ENCODE measurements at regions not wholly inside any gene's neighbourhood (a gene's known extent, or its start where the extent isn't known, plus 50 kb on each side); places are given as distances from the start of the nearest gene placed in this dataset.
"Not testable (repeated sequence)": the region's sequence is repeated elsewhere in the genome, so short reads cannot be mapped to it uniquely, and the experiment has no call there.

GRCh38 chr11:81700076-81700475, 1033.6 kb downstream of the FAM181B start:
- DNase-seq, result no peak

- no peak for DNase-seq
Measured at GRCh38 chr11:81687057-81687456, 1046.6 kb downstream of the FAM181B start.

DNA sequence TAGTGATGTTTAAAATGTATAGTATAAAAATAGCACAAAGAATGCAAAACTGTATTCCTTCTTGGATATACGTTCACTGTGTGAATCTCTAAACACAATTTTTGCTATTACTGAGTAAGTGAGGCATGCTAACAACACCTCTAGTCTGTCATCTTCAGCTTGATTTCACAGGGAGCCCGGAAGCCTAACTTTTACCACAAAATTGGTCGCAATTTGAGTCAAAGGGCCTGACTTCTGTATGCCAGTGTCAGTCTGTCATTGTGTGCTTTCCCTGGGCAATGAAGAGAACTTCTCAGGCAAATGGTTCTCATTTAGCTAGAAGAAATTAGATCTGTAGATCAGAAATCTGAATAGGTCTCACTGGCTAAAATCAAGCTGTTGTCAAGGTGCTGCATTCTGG, 1059.5 kb downstream of the FAM181B start:
- no peak for DNase-seq

- no peak for DNase-seq
Measured at GRCh38 chr11:81673001-81673400, 1060.7 kb downstream of the FAM181B start.

DNA sequence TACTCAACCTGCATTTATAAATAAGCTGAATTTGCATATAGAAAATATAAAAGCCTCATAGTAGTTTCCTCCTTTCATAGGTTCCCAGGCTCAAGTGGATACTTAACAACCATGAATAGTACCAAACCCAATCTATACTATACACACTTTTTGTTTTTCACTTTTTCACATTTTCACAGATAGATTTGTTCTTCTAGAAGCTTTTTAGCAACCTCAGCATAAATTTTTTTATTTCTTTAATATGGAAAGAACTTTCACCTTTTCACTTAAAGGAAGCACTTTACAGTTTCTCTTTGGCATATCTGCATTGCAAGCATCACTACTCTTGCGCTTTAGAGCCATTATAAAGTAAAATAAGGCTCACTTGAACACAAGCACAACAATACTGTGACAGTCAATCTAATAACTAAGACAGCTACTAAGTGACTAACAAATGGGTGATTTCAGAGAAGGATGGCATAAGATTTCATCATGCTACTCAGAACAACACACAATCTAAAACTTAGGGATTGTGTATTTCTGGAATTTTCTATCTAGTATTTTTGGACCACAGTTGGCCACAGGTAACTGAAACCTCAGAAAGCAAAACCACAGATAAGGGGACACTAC, 1063.6 kb downstream of the FAM181B start:
- no peak for DNase-seq

- no peak for DNase-seq
Measured at GRCh38 chr11:81658722-81659121, 1074.9 kb downstream of the FAM181B start.

GRCh38 chr11:81655351-81655750, 1078.3 kb downstream of the FAM181B start:
- DNase-seq, result no peak

DNA sequence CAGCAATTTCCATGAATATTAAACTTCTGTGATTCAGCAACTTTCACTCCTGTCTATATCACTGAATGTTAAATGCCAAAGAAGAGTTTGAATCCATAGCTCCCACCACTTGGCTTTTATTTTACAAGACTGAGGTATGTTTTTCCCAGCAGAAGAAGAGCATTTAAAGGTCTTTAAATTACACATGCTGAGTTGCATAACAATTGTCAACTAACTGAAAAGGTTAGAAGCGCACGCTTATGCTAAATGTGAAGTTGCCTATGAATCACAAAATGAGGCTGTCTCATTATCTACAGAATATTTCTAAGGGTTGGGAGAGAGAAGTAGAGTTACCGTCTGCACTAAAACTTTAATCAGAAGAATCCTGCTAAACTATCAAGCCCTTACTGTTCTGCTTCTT, 1086.3 kb downstream of the FAM181B start:
- DNase-seq, result no peak

DNA sequence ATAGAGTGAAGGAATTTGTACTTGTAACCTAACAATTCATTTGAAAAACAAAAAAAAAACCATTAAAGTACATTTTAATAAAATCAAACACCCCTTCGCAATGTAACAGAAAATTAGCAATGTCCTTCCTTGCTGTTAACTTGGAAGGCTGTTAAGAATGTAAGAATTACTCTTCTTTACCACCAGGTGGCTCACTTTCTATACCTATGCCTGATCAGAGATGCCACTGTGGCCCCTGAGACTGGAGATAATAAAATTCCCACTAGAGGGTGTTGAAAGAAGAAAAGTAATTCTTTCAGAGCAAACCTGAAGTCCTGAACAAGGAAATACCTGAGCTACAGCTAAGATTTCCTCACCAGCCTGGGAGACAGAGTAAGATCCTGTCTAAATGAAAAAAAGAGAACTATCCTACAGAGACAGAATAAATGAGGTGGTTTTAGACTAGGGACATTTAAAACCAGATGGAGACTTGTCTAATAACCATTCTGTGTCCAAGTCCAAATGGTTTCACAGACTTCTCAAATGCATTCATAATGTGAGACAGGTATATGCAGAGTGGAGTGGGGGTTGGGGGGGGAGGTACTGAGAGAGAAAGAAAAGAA, 1089.3 kb downstream of the FAM181B start:
- no peak for DNase-seq

GRCh38 chr11:81634483-81634882, 1099.2 kb downstream of the FAM181B start:
- no peak for DNase-seq

DNA sequence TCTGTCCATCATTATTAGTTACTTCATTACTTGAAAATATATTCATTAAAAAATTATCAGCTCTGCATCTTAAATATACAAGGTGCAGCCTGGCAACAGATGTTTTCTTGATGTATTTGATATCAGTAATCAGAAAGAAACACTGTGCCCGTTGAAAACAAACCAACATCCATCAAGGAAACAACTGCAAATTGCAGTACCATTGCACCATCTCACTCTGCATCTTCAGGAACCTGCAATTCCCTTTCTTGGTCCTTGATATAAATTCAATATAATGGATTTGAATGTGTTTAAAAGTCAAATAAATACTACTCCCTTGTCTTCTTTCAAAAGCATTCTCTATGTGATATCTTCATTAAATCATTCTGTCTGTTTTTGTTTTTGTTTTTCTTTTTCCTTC, 1131.2 kb downstream of the FAM181B start:
- no peak for DNase-seq

GRCh38 chr11:81596704-81597103, 1137.0 kb downstream of the FAM181B start:
- DNase-seq, result no peak

DNA sequence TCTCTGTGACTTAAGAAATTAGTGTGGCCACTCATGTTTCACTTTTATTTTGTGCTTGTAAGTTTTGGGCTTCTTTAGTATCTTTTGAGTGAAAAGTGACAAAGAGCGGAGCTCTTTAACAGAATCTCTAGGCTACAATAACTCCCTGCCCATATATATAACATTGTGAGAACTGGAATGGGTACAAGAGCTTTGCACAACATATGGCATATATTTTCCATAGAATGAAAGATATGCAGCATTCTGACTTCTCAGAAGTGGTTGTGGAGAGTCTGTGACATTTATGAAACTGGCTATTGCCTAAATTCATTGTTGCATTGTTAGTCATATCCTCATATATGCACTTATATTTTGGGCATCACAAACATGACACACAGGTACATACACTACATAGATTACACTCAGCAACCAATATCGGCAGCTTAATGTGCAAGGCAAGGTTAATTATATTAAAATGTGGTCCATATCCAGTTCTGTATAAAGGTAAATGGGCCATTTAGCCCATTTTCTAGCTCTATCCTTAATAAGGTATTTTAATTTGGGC, 1148.2 kb downstream of the FAM181B start:
- no peak for DNase-seq

GRCh38 chr11:81579339-81579738, 1154.3 kb downstream of the FAM181B start:
- DNase-seq, result no peak

DNA sequence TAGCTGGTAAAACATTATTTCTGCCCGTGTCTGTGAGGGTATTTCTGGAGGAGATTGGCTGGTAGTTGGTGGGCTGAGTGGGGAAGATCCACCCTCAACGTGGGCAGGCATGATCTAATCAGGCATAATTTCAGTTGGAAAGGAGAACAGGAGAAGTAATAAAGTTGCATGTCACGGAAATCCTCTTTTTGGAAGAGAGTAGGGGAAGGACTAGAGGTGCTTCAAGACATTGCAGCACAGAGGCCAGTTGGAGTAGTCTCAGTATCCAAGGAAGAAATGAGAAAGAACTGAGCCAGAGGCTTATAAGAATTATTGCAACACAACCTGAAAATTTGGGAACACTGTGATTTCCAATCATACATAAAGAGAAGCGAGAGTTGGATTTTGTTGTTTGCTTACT, 1155.1 kb downstream of the FAM181B start:
- no peak for DNase-seq

DNA sequence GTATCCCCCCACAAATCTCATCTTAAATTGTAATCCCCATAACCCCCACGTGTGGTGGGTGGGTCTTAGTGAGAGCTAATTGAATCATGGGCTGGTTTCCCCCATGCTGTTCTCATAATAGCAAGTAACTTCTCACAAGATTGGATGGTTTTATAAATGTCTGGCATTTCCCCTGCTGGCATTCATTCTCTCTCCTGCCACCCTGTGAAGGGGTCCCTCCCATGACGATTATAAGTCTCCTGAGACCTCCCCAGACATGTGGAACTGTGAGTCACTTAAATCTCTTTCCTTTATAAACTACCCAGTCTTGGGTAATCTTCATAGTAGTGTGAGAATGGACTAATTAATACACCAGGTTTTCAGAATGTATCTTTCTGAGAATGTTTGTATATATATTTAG, 1159.4 kb downstream of the FAM181B start:
- no peak for DNase-seq

GRCh38 chr11:81573367-81573766, 1160.3 kb downstream of the FAM181B start:
- no peak for DNase-seq

GRCh38 chr11:81570669-81571068, 1163.0 kb downstream of the FAM181B start:
- DNase-seq, result no peak

DNA sequence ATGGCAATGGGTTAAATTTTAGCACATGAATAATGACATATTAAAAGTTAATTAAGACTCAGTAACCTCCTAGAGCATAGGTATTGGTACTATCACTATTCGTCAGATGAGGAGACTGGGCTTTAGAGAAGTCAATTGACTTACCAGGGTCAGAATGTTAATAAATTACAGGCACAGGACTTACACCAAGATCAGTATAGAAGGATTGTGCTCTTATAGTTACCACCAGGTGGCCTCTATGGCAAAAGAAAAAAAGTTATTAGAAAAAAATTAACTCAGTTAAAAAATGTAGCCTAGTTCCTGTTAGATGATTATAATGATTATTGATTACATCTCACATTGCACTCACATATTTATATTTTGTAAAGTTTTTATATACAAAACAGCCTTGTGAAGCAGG, 1163.7 kb downstream of the FAM181B start:
- no peak for DNase-seq

- DNase-seq, result no peak
Measured at GRCh38 chr11:81568918-81569317, 1164.7 kb downstream of the FAM181B start.

- no peak for DNase-seq
Measured at GRCh38 chr11:81548123-81548522, 1185.5 kb downstream of the FAM181B start.

- not testable (repeated sequence) for DNase-seq
Measured at GRCh38 chr11:81539806-81540205, 1193.9 kb downstream of the FAM181B start.

DNA sequence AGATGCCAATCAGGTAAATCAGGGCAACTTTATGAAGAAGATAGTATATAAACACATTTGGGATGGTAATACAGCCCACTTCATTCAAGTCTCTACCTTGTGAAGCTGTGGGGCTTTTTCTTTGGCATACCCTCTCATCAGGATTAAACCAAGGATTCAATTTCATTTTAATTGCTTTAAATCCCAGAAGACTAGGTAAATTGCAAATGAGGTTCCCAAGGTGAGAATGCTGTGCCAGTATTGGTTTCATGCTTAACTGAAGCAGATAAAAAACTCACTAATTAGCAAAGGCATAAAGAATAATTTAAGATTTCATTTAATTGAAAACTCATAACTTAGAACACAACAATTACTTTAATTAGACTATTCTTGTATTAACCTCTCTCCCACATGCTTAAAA, 1218.1 kb downstream of the FAM181B start:
- DNase-seq, result no peak

DNA sequence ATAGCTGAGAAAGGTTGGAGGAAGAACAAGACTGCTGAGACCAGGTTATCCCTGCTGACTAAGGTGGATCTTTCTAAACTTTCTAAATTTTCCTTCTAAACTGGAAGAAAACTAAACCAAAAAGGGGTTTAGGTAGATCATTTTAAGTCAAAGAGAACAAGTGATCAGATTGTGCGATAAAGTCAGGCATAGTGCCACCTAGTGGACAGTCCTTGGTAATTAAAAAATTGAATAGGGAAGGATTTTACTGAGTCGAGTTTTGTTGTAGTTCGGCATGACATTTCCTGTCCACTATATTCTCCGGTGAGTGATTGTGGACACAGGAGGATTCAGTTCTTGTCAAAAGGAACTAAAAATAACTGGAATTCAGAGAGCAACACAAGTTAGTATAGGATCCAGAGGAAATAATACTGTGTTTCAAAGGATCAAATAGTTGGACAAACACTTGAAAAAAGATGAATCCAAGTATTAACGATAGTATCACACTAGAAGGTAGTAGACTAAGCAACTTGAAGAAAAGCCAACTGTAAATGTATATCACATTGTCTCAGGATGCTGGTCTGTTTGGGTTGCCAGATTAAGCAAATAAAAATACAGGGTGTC, 1236.4 kb downstream of the FAM181B start:
- DNase-seq, result no peak

DNA sequence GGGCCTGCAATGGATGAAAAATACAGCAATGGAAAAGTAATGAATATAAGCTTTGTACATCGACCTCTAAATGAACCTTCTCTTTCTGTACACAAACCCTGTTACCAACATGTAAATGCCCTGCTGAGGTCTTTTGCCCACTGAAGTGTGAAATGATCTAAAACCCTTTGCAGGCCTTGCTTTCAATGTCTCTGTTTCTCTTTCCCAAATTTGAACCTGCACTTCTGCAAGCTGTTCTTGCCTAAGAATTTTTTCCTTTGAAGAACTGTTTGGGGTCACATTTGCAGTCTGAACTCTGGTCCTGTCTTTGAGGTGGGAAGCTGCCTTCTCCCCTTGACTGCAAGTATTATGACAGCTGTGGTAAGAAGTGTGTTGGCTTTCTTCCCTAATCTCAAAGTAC, 1237.1 kb downstream of the FAM181B start:
- DNase-seq, result no peak

Measured in NCI-H1417 treated with DMSO at 0.1 percent for 48 hours (cell line).